ENCODE measurements at regions not wholly inside any gene's neighbourhood (a gene's known extent, or its start where the extent isn't known, plus 50 kb on each side); places are given as distances from the start of the nearest gene placed in this dataset.

DNA sequence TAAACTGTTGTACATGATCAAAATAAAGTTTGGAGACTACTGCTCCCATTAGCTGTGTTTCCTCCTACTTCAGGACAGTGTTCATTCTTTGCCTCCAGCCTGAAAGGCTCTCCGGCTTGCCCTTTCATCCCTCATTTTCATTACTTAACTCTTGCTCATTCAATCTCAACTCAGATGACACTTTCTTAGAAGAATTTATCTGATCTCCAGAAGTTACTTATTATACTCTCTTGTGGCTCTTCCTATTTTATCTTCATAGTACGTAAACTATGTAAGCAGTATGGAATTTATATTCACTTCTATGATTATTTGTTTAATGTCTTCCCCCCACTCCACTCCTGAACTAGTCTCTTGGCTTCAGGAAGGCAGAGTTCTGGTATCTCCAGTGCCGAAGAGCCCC is 1737.9 kb upstream of the C9orf72 start:
- DNase-seq: no peak
- H3K4me1 ChIP-seq (ENCODE audit: control insufficient read depth, insufficient read depth, low read length): no peaks in the 10 kb centered on the region
- no peak overlapping the region for H3K27ac ChIP-seq (ENCODE audit: low read depth, low read length)
- no peaks in the 10 kb centered on the region for H3K9me3 ChIP-seq (ENCODE audit: control insufficient read depth, low read length)
- Mint-ChIP-seq H3K27me3 (ENCODE audit: insufficient read depth) (no peaks in the 10 kb centered on the region), H3K4me1 (no peaks in the 10 kb centered on the region), H3K36me3 (ENCODE audit: low read depth) (no peaks in the 10 kb centered on the region), H3K4me3 (no peak overlapping the region), H3K9me3 (no peaks in the 10 kb centered on the region), H3K27ac (no peak overlapping the region)
- whole genome bisulfite sequencing, 2 experiments (ENCODE audit: insufficient coverage in 1 of 2, insufficient read length in 1 of 2): 95 to 100% methylated on average over 1 to 2 of the region's 3 CpGs
- no peaks in the 10 kb centered on the region for H3K36me3 ChIP-seq (ENCODE audit: control insufficient read depth, insufficient read depth, low read length)
- H3K27me3 ChIP-seq (ENCODE audit: control insufficient read depth, insufficient read depth, low read length, poor library complexity, severe bottlenecking): no peaks in the 10 kb centered on the region
- no peak overlapping the region for H3K9ac ChIP-seq (ENCODE audit: extremely low read depth, low read length, poor library complexity, severe bottlenecking)
- TF ChIP-seq, protein P1, sequence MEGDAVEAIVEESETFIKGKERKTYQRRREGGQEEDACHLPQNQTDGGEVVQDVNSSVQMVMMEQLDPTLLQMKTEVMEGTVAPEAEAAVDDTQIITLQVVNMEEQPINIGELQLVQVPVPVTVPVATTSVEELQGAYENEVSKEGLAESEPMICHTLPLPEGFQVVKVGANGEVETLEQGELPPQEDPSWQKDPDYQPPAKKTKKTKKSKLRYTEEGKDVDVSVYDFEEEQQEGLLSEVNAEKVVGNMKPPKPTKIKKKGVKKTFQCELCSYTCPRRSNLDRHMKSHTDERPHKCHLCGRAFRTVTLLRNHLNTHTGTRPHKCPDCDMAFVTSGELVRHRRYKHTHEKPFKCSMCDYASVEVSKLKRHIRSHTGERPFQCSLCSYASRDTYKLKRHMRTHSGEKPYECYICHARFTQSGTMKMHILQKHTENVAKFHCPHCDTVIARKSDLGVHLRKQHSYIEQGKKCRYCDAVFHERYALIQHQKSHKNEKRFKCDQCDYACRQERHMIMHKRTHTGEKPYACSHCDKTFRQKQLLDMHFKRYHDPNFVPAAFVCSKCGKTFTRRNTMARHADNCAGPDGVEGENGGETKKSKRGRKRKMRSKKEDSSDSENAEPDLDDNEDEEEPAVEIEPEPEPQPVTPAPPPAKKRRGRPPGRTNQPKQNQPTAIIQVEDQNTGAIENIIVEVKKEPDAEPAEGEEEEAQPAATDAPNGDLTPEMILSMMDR (conservative IDR thresholded peaks at IDR 0.05): no peak
- no peak overlapping the region for H3K4me3 ChIP-seq (ENCODE audit: low read length)

DNA sequence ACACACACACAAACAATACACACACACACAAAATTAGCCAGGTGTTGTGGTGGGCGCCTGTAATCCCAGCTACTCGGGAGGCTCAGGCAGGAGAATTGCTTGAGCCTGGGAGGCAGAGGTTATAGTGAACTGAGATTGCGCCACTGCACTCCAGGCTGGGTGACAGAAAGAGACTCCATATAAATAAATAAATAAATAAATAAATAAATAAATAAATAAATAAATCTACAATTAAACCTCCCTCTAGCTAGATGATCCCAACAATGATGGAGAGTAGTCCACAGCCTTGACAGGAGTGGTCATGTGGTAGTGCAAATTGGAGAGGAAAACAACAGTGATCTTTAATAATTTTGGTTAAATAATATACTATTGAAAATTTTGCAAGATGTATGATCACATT is 1739.0 kb upstream of the C9orf72 start:
- Mint-ChIP-seq H3K4me1 (no peaks in the 10 kb centered on the region), H3K27ac (no peak overlapping the region), H3K9me3 (no peaks in the 10 kb centered on the region), H3K36me3 (ENCODE audit: low read depth) (no peaks in the 10 kb centered on the region), H3K4me3 (no peak overlapping the region), H3K27me3 (ENCODE audit: insufficient read depth) (no peaks in the 10 kb centered on the region)
- Histone ChIP-seq H3K4me3 (ENCODE audit: low read length) (no peak overlapping the region), H3K9me3 (ENCODE audit: control insufficient read depth, low read length) (no peaks in the 10 kb centered on the region), H3K27me3 (ENCODE audit: control insufficient read depth, insufficient read depth, low read length, poor library complexity, severe bottlenecking) (no peaks in the 10 kb centered on the region), H3K36me3 (ENCODE audit: control insufficient read depth, insufficient read depth, low read length) (no peaks in the 10 kb centered on the region), H3K4me1 (ENCODE audit: control insufficient read depth, insufficient read depth, low read length) (no peaks in the 10 kb centered on the region), H3K27ac (ENCODE audit: low read depth, low read length) (no peak overlapping the region), H3K9ac (ENCODE audit: extremely low read depth, low read length, poor library complexity, severe bottlenecking) (no peak overlapping the region)
- DNase-seq: no peak
- TF ChIP-seq, protein P1 (conservative IDR thresholded peaks at IDR 0.05): no peak
- WGBS, 2 experiments (ENCODE audit: insufficient coverage in 1 of 2, insufficient read length in 1 of 2): 92% methylated on average over 2 of the region's 3 CpGs; no CpG with 5 or more reads in 1 of the 2 experiments

DNA sequence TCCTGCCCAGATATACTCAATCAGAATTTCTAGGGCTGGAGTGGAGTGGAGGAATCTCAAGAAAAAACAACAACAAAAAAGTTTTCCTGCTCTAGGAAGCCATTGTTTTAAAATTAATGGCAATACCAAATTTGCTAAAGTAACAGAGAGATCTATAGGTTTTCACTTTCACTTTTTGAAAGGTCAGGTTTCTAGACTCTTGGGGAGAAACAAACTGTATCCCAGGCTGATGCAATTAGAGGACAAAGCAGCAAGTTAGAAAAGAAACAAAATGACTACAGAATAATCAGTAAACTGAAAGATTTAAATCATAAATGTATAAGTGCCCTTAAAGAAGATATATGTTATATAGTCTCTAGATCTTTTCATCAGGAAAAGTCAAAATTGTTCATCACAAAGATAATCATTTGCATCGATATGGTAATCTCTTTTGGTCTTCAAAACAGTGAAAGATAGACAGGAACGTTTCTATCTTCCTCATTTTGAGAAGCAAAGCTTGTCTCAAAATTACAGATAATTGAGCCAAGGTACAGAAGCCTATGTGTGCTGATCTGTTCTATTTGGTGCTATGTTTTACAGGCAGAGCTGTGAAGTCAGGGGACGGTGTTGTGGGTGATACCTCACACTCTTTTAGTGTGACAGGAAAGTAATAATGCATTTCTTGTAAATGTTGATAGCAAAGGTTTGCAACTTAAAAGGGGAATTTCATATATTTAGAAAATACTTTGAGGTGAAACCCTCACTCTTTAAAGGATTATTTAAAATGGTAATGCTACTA is 1746.6 kb upstream of the C9orf72 start:
- no peak overlapping the region for H3K27ac ChIP-seq (ENCODE audit: low read depth, low read length)
- Mint-ChIP-seq H3K27me3 (ENCODE audit: insufficient read depth) (no peaks in the 10 kb centered on the region), H3K4me3 (no peak overlapping the region), H3K27ac (no peak overlapping the region), H3K4me1 (peaks cover 8% of the 10 kb centered on the region), H3K36me3 (ENCODE audit: low read depth) (peaks cover 6% of the 10 kb centered on the region), H3K9me3 (peaks cover 5% of the 10 kb centered on the region)
- TF ChIP-seq, protein P1 (conservative IDR thresholded peaks at IDR 0.05): no peak
- no peaks in the 10 kb centered on the region for H3K36me3 ChIP-seq (ENCODE audit: control insufficient read depth, insufficient read depth, low read length)
- no peaks in the 10 kb centered on the region for H3K9me3 ChIP-seq (ENCODE audit: control insufficient read depth, low read length)
- H3K9ac ChIP-seq (ENCODE audit: extremely low read depth, low read length, poor library complexity, severe bottlenecking): no peak overlapping the region
- H3K27me3 ChIP-seq (ENCODE audit: control insufficient read depth, insufficient read depth, low read length, poor library complexity, severe bottlenecking): no peaks in the 10 kb centered on the region
- DNase-seq: no peak
- WGBS, 2 experiments (ENCODE audit: insufficient coverage in 1 of 2, insufficient read length in 1 of 2): 82 to 90% methylated on average over 3 of the region's 3 CpGs
- H3K4me3 ChIP-seq (ENCODE audit: low read length): no peak overlapping the region
- no peaks in the 10 kb centered on the region for H3K4me1 ChIP-seq (ENCODE audit: control insufficient read depth, insufficient read depth, low read length)
